D721Med (cell line): ENCODE measurements at regions not wholly inside any gene's neighbourhood (a gene's known extent, or its start where the extent isn't known, plus 50 kb on each side); places are given as distances from the start of the nearest gene placed in this dataset.
"Not testable (repeated sequence)": the region's sequence is repeated elsewhere in the genome, so short reads cannot be mapped to it uniquely, and the experiment has no call there.

Experiments
- DNase-seq: peaks from one replicate; pipeline ENCODE4 v3.0.0; 2011; ENCODE audit warnings: low spot score; ENCODE audit not compliant: insufficient read length
- FAIRE-seq: peaks from 2 replicates; lab custom pipeline; 2011; peaks lifted over from hg19 to GRCh38; lab: Jason Lieb, UNC
- CTCF ChIP-seq: IDR thresholded peaks from 2 replicates; pipeline ENCODE4 v1.5.1; 2012; ENCODE audit warnings: mild to moderate bottlenecking, control low read depth; ENCODE audit not compliant: insufficient read depth; ENCODE audit errors: missing control alignments

- no peak for DNase-seq
- no peak for FAIRE-seq
- TF ChIP-seq CTCF: no peak
These were observed 54.6 kb downstream of the DKK1 start for GRCh38 chr10:52368725-52369124.

GRCh38 chr10:52374207-52374606, 60.1 kb downstream of the DKK1 start:
- not testable (repeated sequence) for DNase-seq

GRCh38 chr10:52376694-52377354, 62.7 kb downstream of the DKK1 start:
- DNase-seq (no peak), FAIRE-seq (no peak)

More at GRCh38 chr10:52374207-52374606, 60.1 kb downstream of the DKK1 start:
- FAIRE-seq: not testable (repeated sequence)

GRCh38 chr10:52378124-52378523, 64.0 kb downstream of the DKK1 start:
- FAIRE-seq (no peak), DNase-seq (no peak)
- TF ChIP-seq CTCF: no peak

More at GRCh38 chr10:52376694-52377354, 62.7 kb downstream of the DKK1 start:
- TF ChIP-seq CTCF: no peak

- FAIRE-seq: no peak
- DNase-seq: no peak
- no peak for TF ChIP-seq CTCF
These were observed 65.2 kb downstream of the DKK1 start for GRCh38 chr10:52379287-52379686.

- no peak for DNase-seq
- no peak for FAIRE-seq
- no peak for TF ChIP-seq CTCF
These were observed 69.0 kb downstream of the DKK1 start for GRCh38 chr10:52383088-52383487.

GRCh38 chr10:52387744-52388143, 73.7 kb downstream of the DKK1 start:
- FAIRE-seq (no peak), DNase-seq (no peak)
- no peak for TF ChIP-seq CTCF
